A673 (cell line): ENCODE measurements at regions not wholly inside any gene's neighbourhood (a gene's known extent, or its start where the extent isn't known, plus 50 kb on each side); places are given as distances from the start of the nearest gene placed in this dataset.

Experiments used
- BruUV-seq: library from RNA; stranded (reverse); fragments of 400-500 nt; replicated peaks from 2 replicates; lab custom pipeline; 2021; lab: Mats Ljungman, UMichigan
- CTCF ChIA-PET: fragments of 300-600 bp; sonication (Branson Sonifier 250); formaldehyde crosslinking; loops from one replicate; lab custom pipeline; 2022; ENCODE audit warnings: antibody characterized with exemption; lab: Charles Lee
- POLR2A ChIA-PET: fragments of 300-600 bp; sonication (Branson Sonifier 250); formaldehyde crosslinking; loops from one replicate; lab custom pipeline; 2022; ENCODE audit warnings: antibody characterized with exemption; ENCODE audit not compliant: low non-redundant PET; lab: Charles Lee
- DNase-seq: peaks from one replicate; pipeline ENCODE4 v3.0.0-alpha.2; 2015; ENCODE audit warnings: low spot score
- H3K27ac ChIP-seq: fragments of 200-600 bp; sonication (generic); 2 replicates; pipeline ENCODE4 v1.5.1; 2016; ENCODE audit warnings: mixed run types, low read depth, mild to moderate bottlenecking, mixed read lengths, antibody characterized with exemption, low read length; ENCODE audit not compliant: poor library complexity, severe bottlenecking
- H3K27me3 ChIP-seq: fragments of 200-600 bp; sonication (generic); replicated peaks from 2 replicates; pipeline ENCODE4 v1.6.1; 2017; ENCODE audit warnings: mixed run types, low read depth, mild to moderate bottlenecking, mixed read lengths, antibody characterized with exemption, low read length; ENCODE audit not compliant: insufficient read depth, poor library complexity
- H3K36me3 ChIP-seq: fragments of 200-600 bp; sonication (generic); 2 replicates; pipeline ENCODE4 v1.6.1; 2016; ENCODE audit warnings: mixed run types, mild to moderate bottlenecking, mixed read lengths, antibody characterized with exemption, low read length; ENCODE audit not compliant: insufficient read depth, poor library complexity, severe bottlenecking
- H3K4me1 ChIP-seq: fragments of 200-600 bp; sonication (generic); 2 replicates; pipeline ENCODE4 v1.6.1; 2017; ENCODE audit warnings: mixed run types, mild to moderate bottlenecking, mixed read lengths, antibody characterized with exemption, low read length; ENCODE audit not compliant: insufficient read depth, poor library complexity, severe bottlenecking
- H3K4me3 ChIP-seq: fragments of 200-600 bp; sonication (generic); 2 replicates; pipeline ENCODE4 v1.5.1; 2016; ENCODE audit warnings: low read depth, mixed run types, mild to moderate bottlenecking, mixed read lengths, low read length; ENCODE audit not compliant: poor library complexity, severe bottlenecking
- H3K9me3 ChIP-seq: fragments of 200-600 bp; sonication (generic); 2 replicates; pipeline ENCODE4 v1.6.1; 2016; ENCODE audit warnings: mixed run types, low read depth, mild to moderate bottlenecking, mixed read lengths, antibody characterized with exemption, low read length; ENCODE audit not compliant: poor library complexity, severe bottlenecking
- CTCF ChIP-seq: fragments of 300-800, 200-600 bp; sonication (generic); conservative IDR thresholded peaks from 2 replicates; pipeline ENCODE4 v1.5.1; 2017; ENCODE audit warnings: low read depth, mild to moderate bottlenecking, antibody characterized with exemption, low read length, moderate library complexity, mixed read lengths
- EZH2 ChIP-seq: fragments of 200-600 bp; sonication (generic); IDR thresholded peaks from 2 replicates; pipeline ENCODE4 v1.6.1; 2017; ENCODE audit warnings: borderline replicate concordance, low read depth, mild to moderate bottlenecking, mixed read lengths, antibody characterized with exemption, low read length; ENCODE audit not compliant: poor library complexity, severe bottlenecking
- intact Hi-C: fragments of 100-400 bp; cut with micrococcal nuclease; formaldehyde crosslinking; loops from one replicate; pipeline ENCODE4 v1.10.0; 2022; ENCODE audit not compliant: unreplicated experiment

DNA sequence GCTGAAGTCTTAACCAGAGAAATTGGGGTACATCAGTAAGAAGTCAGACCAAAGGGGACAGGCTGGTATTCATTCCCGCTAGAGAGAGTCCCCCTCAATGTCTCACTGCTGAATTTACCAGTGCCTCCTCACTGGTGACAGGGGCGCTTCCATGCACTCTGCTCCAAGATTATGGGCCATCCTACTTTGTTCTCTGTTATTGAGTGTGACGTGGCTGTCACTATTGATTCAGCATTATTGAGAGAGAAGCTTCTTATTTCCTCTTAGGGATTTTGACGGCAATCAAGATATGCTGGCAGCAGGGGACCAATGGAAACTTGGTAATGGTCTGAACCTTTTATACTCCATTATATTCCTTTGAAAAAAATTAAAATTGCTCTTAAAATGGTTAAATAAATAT, 118.6 kb downstream of the SYF2 start:
- Histone ChIP-seq H3K4me3 (no peak overlapping the region), H3K9me3 (no peaks in the 10 kb centered on the region), H3K27ac (no peak overlapping the region), H3K4me1 (no peaks in the 10 kb centered on the region), H3K36me3 (no peaks in the 10 kb centered on the region), H3K27me3 (no peaks in the 10 kb centered on the region)
- no peak for DNase-seq
- TF ChIP-seq EZH2 (no peak), CTCF (no peak)
- CTCF ChIA-PET: no interaction called here
- intact Hi-C loops: no loop called here
- POLR2A ChIA-PET: no interaction called here
- no TSS peak for BruUV-seq

DNA sequence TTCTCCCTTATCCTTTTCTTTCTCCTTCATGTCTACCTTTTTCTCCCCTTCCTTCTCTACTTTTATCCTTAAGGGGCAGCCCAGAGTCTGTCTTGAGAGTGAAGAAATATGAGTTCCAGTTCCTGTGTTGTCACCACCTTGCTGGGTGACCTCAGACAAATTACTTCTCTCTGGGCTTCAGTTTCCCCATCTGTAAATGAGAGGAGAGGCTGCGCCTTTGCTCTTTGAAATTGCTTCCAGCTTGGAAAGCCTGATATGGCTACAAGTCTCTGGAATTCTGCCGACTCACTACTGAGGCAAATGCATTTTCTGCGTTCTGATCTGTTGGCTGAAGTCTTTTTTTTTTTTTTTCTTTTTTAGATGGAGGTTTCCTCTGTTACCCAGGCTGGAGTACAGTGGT, 119.2 kb downstream of the SYF2 start:
- no peaks in the 10 kb centered on the region for H3K36me3 ChIP-seq
- no peak overlapping the region for H3K4me3 ChIP-seq
- no peak for DNase-seq
- H3K9me3 ChIP-seq: no peaks in the 10 kb centered on the region
- CTCF ChIA-PET: no interaction called here
- H3K4me1 ChIP-seq: no peaks in the 10 kb centered on the region
- intact Hi-C loops: no loop called here
- POLR2A ChIA-PET: no interaction called here
- H3K27ac ChIP-seq: no peak overlapping the region
- TF ChIP-seq CTCF (no peak), EZH2 (no peak)
- H3K27me3 ChIP-seq: no peaks in the 10 kb centered on the region
- no TSS peak for BruUV-seq

DNA sequence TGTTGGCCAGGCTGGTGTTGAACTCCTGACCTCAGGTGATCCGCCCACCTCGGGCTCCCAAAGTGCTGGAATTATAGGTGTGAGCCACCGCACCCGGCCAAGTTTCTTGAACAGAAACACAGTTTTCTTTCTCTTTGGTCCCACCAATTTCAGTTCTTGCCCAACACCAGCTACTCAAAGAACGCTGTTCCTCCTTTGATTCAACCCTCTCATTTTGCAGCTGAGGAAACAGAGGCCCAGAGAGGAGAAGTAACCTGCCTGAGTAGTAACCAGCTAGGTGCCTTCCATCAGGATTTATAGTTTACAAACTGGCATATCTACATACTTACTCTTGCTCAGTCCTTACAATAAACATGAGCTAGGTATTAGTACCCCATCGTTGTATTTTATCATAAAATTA, 119.9 kb downstream of the SYF2 start:
- intact Hi-C loops: no loop called here
- TF ChIP-seq CTCF (no peak), EZH2 (no peak)
- ChIA-PET CTCF (no interaction called here), POLR2A (no interaction called here)
- no peak overlapping the region for H3K27ac ChIP-seq
- no peaks in the 10 kb centered on the region for H3K36me3 ChIP-seq
- DNase-seq: no peak
- no peaks in the 10 kb centered on the region for H3K27me3 ChIP-seq
- H3K4me3 ChIP-seq: no peak overlapping the region
- BruUV-seq: no TSS peak
- H3K9me3 ChIP-seq: no peaks in the 10 kb centered on the region
- no peaks in the 10 kb centered on the region for H3K4me1 ChIP-seq
